DMS114 treated with DMSO at 0.1 percent for 48 hours (cell line): ENCODE measurements at regions not wholly inside any gene's neighbourhood (a gene's known extent, or its start where the extent isn't known, plus 50 kb on each side); places are given as distances from the start of the nearest gene placed in this dataset.
"Not testable (repeated sequence)": the region's sequence is repeated elsewhere in the genome, so short reads cannot be mapped to it uniquely, and the experiment has no call there.

Experiments used
- DNase-seq: peaks from one replicate; lab custom pipeline; 2025; ENCODE audit not compliant: unreplicated experiment; lab: John Stamatoyannopoulos, UW

- not testable (repeated sequence) for DNase-seq
Measured at GRCh38 chr5:42864749-42865148, 53.1 kb upstream of the SELENOP start.
